HG02588 (cell line): ENCODE measurements at regions not wholly inside any gene's neighbourhood (a gene's known extent, or its start where the extent isn't known, plus 50 kb on each side); places are given as distances from the start of the nearest gene placed in this dataset.
A peak's percentile ranks its signal among the peaks of the same experiment; 100 is the strongest.
"Not testable (repeated sequence)": the region's sequence is repeated elsewhere in the genome, so short reads cannot be mapped to it uniquely, and the experiment has no call there.

Experiments used
- ATAC-seq: cut with Tn5 transposase; IDR thresholded peaks from one replicate; pipeline ENCODE4 v1.9.1; 2021; ENCODE audit warnings: mild to moderate bottlenecking, moderate library complexity; ENCODE audit not compliant: unreplicated experiment

DNA sequence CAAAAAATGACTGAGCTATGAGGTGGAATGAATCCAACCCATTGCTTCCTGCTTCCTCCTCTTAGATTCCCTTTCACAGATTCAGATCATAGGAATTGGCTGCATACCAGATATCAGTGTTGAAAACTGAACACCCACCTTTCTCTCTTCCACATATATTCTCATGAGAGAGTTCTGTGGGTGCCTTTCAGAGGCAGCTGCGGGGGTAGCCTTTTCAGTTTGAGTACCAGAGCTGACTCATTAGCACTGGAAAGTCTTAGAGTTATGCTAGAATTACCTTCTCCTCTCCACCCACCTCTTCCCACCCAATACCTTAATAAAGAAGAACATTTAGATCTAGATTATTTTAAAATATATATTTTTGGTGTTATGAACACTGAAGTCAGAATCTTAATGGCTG is 495.4 kb upstream of the SEL1L start:
- peak; percentile 87 for ATAC-seq

DNA sequence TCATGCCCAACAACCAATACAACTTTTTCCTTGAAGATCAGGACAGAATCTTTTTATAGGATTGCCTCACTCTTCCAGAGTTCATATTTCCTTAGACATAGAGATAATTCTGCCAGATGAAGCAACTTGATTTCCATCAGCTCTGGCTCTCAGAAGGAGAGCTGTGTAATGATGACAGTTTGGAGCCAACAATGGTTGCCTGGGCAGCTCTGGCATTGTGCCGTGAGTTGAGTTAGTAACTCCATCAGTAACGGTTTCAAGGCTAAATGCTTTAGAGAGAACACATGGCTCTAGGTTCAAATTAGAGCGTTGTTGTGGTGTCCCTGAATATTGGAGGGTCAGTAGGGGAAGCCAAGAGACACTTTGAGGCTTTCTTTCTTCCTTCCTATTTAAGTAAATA is 501.7 kb upstream of the SEL1L start:
- ATAC-seq = no peak

DNA sequence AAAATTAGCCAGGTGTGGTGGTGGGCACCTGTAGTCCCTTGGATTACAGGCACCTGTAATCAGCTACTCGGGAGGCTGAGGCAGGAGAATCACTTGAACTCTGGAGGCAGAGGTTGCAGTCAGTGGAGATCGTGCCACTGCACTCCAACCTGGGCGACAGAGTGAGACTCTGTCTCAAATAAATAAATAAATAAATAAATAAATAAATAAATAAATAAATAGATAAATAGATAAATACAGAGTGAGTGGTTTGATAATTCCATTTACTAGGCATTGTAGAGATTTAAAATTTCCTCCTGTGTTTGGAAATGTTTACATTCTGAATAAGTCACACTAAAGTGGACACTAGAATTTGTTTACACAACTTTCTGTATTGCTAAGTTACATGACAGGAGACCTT is 504.4 kb upstream of the SEL1L start:
- ATAC-seq = not testable (repeated sequence)

DNA sequence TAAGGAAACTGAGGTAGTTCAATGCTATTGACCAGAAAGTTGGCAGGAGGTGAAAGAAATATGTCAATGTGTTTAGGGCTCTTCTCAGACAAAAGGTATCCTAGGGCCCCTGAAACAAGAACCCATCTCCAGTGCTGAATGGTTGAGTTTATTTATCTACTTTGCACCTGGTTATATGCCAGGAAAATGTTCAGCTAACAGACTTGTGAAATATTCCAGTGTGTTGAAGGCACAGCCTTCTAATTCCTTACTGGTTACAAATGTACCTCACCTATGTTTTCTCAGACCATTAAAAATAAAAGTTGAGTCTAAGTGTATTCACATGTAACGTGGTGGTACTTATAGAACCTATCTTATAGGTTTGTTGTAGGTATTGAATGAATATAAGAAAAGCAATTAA is 511.7 kb upstream of the SEL1L start:
- no peak for ATAC-seq

DNA sequence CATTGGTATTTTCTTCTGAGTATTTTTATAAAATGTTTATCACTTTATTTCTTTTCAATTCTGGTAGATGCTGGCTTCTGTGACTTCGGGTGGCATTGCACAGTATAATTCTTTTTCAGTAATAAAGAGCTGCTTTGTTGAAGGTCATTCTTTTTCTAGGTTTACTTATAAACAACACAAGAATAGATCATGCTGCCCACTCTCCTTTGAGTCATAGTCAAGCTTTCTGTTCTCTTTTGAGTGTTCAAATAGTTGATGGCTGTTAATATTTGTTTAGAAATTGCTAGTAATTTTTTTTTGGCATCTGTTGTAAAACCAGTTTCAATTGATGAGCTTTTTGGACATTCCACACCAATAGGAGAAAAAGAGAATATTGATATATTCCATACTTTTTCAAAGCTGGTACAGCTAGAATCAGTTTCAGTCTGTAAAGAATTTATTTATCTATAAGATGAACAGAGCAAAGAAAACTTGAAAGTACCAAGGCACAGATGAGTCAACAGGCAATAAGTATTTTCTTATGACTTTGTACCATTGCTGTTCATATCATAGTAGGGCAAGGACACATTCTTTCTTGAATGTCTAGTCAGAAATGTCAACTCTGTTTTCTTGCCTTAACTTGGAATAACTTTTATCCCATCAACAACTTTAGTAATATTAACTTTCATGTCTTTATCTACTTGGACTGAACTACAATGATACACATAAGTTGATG is 513.0 kb upstream of the SEL1L start:
- peak; percentile 73 for ATAC-seq

DNA sequence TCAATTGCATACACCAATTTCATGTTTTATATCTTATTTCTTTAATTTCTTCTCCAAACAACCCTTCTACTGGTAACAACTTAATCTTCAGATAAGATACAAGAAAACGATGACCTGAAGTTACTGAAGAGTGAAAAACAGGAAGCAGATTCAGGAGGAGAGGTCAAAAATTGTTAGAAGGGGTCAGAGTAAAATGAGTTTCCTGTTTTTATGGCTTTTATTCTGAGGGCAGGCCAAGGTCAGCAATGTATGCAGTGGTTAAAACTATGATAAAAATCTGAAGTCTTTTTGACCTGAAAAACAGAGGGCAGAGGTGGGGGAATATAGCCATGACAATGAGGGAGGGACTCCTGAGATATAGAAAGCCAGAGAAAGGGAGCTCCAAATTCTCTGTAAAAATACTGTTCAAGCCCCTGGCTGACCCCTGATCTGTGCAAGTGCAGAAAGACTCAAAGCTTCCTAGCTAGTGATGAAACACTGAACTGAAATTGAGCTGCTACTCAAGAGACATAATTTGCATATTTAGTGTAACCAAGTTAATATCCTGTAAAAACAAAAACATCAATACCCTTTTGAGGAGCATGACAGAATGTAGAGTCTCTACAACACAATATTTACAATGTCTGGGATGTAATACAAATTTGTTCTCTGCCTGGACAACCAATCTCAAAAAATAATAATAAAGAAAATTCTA is 514.3 kb upstream of the SEL1L start:
- peak; percentile 41 for ATAC-seq

DNA sequence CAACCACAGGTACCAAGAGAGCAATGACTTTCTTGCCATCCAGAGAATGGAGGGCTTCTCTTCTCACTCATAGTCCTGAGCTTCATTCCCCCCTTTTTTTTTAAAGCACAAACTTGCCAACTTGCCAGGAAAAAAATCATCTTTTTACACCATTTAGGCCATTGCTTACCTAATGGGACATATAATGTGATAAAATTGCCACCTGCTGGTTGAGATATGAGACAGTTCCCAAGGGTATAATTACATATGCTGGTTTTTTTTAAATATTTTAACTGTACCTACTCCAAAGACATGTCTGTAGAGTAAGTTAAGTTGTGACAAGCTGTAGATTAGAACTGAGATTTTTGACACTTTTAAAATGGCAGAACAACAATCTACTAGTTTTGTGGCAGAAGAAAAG is 519.1 kb upstream of the SEL1L start:
- ATAC-seq = no peak

DNA sequence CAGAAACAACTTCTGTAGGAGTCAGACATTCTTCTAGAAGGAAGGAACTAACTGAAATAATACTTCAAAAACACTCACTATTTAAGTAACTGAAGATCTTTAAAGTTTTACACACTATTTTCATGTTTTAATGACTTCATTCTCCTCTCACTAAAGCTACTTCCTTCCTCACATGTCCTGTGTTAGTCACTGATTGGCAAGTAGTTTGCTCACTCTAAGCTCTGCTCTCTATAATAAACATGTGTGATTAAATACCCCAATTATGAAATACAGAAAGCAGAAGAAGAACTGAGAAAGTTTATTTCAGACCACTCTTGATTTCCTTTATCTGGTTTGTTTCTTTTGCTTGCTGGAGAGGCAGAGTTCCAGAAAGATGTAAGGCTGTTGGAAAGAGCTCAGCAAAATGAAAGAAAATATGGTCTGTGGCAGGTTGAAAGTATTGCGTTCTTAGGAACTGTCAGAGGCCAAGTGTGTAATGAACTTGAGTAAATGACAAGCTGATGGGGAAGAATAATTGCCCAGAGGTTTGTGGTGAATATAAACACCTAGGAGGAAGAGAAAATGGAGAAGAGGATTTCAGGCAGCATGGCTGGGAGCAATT is 522.0 kb upstream of the SEL1L start:
- ATAC-seq = no peak

DNA sequence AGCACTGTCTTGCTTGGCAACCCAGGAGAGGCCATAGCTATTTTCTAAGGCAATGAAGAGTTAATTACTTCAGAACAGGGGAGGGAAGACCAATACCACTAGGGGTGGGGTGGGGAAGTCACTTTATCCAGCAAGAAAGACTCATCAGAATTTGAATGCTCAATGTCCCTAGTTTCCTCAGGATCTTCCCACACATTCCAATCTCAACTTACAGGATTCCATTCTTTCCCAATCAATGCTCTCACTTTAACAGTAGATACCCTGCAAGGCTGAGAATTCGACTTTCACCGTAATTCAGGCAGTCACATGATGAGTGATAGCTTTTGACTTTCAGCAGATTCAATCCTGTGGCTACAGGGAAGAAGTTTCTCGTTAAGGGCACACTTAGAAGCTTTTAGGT is 526.6 kb upstream of the SEL1L start:
- ATAC-seq = no peak

DNA sequence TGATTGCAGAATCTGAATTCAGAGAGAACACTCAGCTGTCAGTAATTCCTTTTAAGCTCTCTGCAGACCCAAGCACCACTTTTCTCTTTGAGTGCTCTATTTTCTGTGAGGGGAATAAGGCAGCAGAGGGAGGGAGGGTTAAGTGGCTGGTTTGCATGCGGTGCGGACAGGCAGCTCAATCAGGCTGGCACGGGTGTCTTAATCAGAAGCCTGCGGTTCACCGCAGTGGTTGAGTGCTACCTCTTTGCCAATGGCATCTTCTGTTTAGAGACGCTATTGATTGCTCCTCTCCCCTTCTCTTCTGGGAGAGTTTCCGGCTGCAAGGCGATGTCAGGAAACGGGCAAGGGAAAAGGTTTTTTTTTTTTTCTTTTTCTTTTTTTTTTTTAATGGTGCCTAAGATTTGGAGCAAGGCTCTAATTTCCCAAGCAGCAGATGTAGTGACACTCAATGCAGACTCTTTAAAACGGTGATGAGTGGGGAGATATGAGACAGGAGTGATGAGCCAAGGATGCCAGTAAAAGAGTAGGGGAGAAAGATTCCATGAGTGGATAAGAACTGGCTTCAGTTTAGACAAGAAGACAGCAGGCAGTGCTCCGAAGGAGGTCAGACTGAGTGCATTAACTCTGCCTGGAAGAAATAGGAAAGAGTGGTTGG is 533.7 kb upstream of the SEL1L start:
- no peak for ATAC-seq

DNA sequence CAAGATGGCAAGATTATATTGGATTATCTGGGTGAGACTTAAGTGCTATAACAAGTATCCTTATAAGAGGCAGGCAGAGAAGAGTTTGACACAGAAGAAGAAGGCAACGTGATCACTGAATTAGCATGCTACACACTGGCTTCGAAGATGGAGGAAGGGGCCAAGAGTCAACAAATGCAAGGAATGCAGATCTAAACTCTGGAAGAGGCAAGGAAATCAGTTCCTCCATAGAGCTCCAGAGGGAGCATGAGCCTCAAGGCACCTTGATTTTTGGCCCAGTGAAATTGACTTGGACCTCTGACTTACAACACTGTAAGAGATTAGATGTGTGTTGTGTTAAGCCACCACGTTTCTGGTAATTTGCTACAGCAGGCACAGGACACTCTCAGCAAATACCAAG is 536.4 kb upstream of the SEL1L start:
- no peak for ATAC-seq

DNA sequence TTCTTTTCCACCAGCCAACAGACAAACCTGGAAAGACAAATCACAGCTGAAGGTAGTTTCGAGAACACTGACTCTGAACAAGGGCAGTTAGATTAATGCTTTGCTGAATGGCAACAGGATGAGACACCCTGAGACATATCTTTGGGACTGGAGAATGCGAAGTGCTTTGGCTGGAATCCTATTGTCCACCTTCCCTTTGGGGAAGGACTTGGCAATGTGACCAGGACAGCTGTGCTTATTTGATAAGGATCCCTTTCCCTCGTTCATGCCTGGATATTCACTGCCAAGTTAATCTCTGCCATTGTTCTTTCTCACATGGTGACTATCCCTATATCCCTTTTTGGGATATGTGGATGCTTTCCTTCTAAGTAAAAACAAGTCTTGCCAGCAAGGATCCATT is 537.1 kb upstream of the SEL1L start:
- ATAC-seq = no peak

DNA sequence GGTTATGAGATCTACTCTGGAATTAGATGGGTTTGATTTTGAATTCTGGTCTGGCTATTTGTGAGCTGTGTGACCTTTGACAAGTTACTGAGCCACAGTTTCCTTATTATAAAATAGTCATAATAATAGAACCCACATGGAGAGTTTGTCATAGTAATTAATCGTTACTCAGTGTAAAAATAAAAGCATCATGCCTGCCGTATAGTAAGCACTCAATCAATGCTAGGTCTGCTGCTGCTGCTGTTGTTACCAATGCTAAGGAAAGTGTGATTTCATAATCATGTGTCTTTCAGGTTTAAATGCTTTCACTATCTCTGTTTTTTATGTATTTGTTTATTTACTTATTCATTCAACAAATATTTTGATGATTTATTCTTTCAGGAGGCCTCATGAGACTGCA is 539.9 kb upstream of the SEL1L start:
- no peak for ATAC-seq

DNA sequence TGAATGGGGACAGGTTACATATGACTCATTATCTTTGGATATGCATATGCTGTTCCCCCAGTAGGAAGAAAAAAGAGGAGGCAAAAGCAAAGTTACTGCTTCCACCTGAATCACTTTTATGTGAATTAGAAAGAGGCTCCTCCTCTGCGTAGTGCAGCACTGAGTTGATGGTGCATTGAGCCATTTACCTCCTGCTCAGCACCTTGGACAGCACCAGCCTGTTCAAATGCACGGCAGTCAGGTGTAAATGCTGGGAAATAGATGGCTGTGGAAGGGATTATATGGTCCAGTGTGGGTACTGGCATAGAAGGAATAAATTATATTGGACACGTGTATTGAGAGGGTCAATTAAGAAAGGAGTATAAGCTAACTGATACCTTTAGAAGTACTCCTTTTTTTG is 541.9 kb upstream of the SEL1L start:
- no peak for ATAC-seq

DNA sequence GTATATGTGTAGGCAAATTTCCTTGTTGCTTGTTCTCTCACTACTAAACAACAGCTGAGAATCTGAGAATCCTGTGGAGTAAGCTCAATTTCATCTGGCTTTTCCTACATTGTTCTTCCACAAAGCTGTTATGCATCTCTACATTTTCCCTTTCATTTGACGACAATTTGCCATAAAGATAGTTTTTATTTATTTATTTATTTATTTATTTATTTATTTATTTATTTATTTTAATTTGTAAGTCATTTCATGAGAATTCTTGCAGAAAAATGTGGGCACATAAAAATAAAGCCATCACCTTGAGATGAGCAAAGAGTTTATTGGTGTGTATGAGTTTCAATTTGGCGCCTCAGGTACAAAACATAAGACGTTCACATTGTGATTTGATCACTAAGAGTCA is 545.9 kb upstream of the SEL1L start:
- ATAC-seq = no peak

DNA sequence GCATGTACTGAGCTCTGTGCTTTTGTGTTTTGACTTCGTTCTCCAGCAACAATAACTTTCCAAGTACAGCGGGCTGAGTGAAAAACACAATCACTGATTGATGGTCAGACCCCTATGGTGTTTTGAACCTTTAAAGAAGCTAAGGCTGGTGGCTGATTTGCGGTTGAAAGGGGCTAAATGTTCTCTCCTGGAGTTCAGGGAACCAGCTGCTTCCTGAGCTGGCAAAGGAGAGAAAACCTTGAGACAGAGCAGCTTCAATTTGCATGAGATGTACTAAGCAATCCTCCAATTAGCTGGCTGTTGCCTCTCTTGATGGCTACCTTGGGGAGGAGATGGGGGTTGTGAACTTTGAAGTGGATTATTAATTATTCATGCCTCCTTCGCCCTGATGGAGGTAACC is 546.7 kb upstream of the SEL1L start:
- no peak for ATAC-seq

DNA sequence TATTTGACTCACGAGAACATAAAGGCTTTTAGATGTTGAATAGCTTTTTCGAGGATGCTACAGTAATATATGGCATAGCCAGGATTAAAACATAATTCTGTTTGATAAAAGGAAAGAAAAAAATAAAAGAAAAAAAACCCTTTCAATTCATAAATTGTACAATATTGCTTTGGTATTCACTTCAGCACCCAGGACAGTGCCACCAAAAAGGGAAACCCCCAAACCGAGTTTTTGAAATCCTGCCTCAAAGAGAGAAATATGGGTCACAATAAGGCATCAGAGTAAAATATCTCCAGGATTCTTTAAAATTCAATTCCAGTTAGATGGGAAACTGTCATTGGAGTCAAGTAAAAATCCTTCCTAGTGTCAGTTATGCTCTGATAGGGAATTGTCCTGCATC is 551.2 kb upstream of the SEL1L start:
- no peak for ATAC-seq

DNA sequence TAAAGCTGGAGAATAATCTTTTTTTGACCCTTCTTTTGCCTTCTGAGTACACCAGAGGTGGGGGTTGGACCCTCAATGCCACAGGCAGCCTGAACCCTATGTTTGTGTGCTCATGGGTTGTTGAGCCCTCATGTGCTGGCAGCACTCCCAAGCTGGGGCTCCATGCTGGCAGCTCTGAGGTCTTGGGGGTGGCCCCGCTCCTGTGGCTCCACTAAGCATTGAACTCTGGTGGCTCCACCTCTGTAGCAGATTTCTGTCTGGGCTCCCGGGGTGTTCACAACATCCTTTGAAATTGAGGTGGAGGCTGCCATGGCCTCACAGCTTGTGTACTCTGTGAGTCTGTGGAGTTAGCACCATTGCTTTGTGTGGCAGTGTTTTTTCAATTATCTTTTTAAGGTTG is 557.4 kb upstream of the SEL1L start:
- ATAC-seq = no peak

DNA sequence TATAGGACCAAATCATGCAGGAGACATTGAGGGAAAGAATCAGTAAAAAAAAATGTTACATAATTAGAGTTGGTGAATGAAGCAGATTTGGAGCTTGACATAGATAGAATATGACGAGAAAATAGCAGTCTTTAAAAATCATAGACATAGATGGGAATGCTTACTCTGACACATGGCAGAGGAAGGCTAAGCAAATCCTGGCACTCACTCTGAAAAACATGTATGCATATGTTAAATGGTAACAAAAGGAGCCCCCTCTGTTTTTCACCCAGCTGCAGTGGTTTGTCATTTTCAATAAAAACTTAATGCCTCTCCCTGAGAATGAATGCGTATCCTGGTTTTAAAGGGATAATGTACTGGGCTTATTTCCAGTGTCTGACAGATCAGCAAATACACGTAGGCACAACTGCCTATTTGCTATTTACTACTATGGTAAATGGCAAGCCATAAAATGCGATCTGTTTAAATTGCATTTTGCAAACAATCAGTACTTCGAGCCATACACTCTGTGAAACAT is 561.2 kb upstream of the SEL1L start:
- no peak for ATAC-seq

DNA sequence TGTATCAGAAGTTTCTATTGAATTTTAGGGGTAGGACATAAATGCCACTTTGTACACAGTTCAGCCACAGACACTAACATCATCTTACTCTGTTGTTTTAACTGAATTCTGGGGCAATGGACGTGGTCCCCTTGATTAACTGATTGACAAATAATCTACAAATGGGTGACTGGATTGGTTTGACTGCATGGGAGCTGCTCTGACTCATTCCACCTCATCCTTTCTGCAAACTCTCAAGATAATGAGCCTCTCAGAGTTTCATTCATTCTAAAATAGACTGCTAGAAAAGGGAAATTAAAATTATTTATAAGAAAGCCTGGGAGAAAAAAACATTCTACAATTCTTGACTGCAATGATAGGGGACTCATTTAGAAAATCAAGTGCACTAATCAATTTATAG is 570.4 kb upstream of the SEL1L start:
- ATAC-seq = no peak

DNA sequence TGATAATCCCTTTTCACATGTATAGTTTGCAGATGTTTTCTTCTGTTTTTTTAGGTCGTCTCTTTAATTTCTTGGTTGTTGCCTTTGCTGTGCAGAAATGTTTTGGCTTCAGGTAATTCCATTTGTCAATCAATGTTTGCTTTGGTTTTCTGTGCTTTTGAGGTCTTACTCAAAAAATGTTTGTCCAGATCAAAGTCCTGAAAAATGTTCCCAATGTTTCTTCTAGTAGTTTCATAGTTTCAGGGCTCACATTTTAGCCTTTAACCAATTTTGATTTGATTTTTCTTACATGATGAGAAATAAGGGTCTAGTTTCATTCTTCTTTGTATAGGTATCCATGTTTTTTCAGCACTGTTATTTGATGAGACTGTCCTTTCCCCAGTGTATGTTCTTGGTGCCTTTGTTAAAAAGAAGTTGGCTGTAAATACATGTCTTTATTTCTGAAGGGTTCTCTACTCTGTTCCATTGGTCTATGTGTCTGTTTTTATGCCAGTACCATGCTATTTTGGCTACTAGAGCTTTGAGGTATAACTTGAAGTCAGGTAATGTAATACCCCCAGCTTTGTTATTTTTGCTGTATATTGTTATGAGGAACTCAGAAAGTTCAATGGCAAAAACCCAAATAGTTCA is 578.7 kb upstream of the SEL1L start:
- ATAC-seq = no peak
